OCI-LY7 (cell line): ENCODE measurements at regions not wholly inside any gene's neighbourhood (a gene's known extent, or its start where the extent isn't known, plus 50 kb on each side); places are given as distances from the start of the nearest gene placed in this dataset.

Experiments
- BruUV-seq: library from RNA; stranded (reverse); fragments of 400-500 nt; replicated peaks from 2 replicates; lab custom pipeline; 2021; lab: Mats Ljungman, UMichigan
- CTCF ChIA-PET: fragments of 300-600 bp; sonication (Branson Sonifier 250); formaldehyde crosslinking; loops from one replicate; lab custom pipeline; 2022; ENCODE audit warnings: antibody characterized with exemption; ENCODE audit not compliant: unreplicated experiment; lab: Charles Lee
- POLR2A ChIA-PET: fragments of 300-600 bp; sonication (Branson Sonifier 250); formaldehyde crosslinking; loops from one replicate; lab custom pipeline; 2022; ENCODE audit warnings: antibody characterized with exemption; lab: Charles Lee
- DNase-seq: peaks from one replicate; pipeline ENCODE4 v3.0.0-alpha.2; 2015; ENCODE audit warnings: low spot score
- H2AFZ ChIP-seq: fragments of 200-600 bp; sonication (generic), shearing (Covaris generic); 2 replicates; pipeline ENCODE4 v1.6.1; 2014; ENCODE audit warnings: mild to moderate bottlenecking, antibody characterized with exemption, low read length, moderate library complexity
- H3K27ac ChIP-seq: fragments of 200-600 bp; sonication (generic); 2 replicates; pipeline ENCODE4 v1.5.1; 2014; ENCODE audit warnings: mixed run types, low read depth, mild to moderate bottlenecking, moderate library complexity, low read length, inconsistent platforms; ENCODE audit not compliant: poor library complexity, severe bottlenecking
- H3K36me3 ChIP-seq: fragments of 200-600 bp; sonication (generic); 2 replicates; pipeline ENCODE4 v1.6.1; 2014; ENCODE audit warnings: mild to moderate bottlenecking, antibody characterized with exemption, low read length, moderate library complexity, mixed read lengths; ENCODE audit not compliant: insufficient read depth
- H3K4me1 ChIP-seq: fragments of 200-600 bp; sonication (generic); 2 replicates; pipeline ENCODE4 v1.5.1; 2014; ENCODE audit warnings: mild to moderate bottlenecking, low read length; ENCODE audit not compliant: insufficient read depth, poor library complexity, severe bottlenecking
- H3K4me2 ChIP-seq: fragments of 200-600 bp; sonication (generic); 2 replicates; pipeline ENCODE4 v1.6.1; 2014; ENCODE audit warnings: mild to moderate bottlenecking, low read length
- H3K4me3 ChIP-seq: fragments of 200-600 bp; sonication (generic); 2 replicates; pipeline ENCODE4 v1.5.1; 2014; ENCODE audit warnings: mild to moderate bottlenecking, low read depth, low read length; ENCODE audit not compliant: poor library complexity, severe bottlenecking
- H3K79me2 ChIP-seq: fragments of 200-600 bp; sonication (generic); 2 replicates; pipeline ENCODE4 v1.6.1; 2016; ENCODE audit warnings: low read depth, mild to moderate bottlenecking, low read length, moderate library complexity, mixed read lengths; ENCODE audit not compliant: insufficient read depth
- H3K9me2 ChIP-seq: fragments of 200-600 bp; sonication (generic); 2 replicates; pipeline ENCODE4 v1.6.1; 2016; ENCODE audit warnings: mild to moderate bottlenecking, low read length, mixed read lengths; ENCODE audit not compliant: insufficient read depth
- H3K9me3 ChIP-seq: fragments of 200-600 bp; sonication (generic); 2 replicates; pipeline ENCODE4 v1.6.1; 2014; ENCODE audit warnings: mild to moderate bottlenecking, mixed run types, low read length, mixed read lengths
- H4K20me1 ChIP-seq: fragments of 200-600 bp; sonication (generic); 2 replicates; pipeline ENCODE4 v1.6.1; 2014; ENCODE audit warnings: mild to moderate bottlenecking, antibody characterized with exemption, low read length, moderate library complexity, mixed read lengths; ENCODE audit not compliant: insufficient read depth
- EZH2phosphoT487 ChIP-seq: fragments of 200-600 bp; sonication (generic); IDR thresholded peaks from 2 replicates; pipeline ENCODE4 v1.6.1; 2018; ENCODE audit warnings: low read depth, borderline replicate concordance, mild to moderate bottlenecking, mixed run types, antibody characterized with exemption, low read length, moderate library complexity, mixed read lengths
- intact Hi-C: fragments of 100-400 bp; cut with micrococcal nuclease; formaldehyde crosslinking; loops from one replicate; pipeline ENCODE4 v1.10.0; 2022; ENCODE audit not compliant: unreplicated experiment
- TF ChIP-seq, protein P1 (sequence below): fragments of 200-600 bp; sonication (generic); conservative IDR thresholded peaks from 2 replicates; pipeline ENCODE4 v1.5.1; 2014; ENCODE audit warnings: mild to moderate bottlenecking, antibody characterized with exemption, low read length, moderate library complexity, mixed read lengths

DNA sequence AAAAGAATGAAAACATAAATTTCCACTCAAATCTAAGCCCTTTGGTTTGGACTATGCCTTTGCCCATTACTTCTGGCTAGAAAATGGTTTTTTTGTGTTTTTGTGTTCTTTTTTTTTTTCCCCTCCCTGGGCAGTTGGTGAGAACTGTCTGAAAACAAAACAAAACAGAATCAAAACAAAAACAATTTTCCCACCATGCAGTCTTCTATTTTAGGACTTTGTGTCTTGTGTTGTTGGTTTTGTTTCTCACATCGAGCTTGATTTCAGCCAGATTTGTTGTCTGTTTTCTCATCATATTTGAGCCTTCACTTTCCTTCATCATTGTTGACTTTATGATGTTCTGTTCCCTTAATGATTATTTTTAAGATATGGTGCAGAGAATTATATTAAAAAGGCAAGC lies 206.3 kb downstream of the MACC1 start:
- H3K36me3 ChIP-seq, result no peaks in the 10 kb centered on the region
- no TSS peak for BruUV-seq
- intact Hi-C loops, result no loop called here
- H3K79me2 ChIP-seq, result no peaks in the 10 kb centered on the region
- H3K9me3 ChIP-seq, result no peaks in the 10 kb centered on the region
- H3K4me2 ChIP-seq, result no peak overlapping the region
- no peak overlapping the region for H2AFZ ChIP-seq
- H3K9me2 ChIP-seq, result no peaks in the 10 kb centered on the region
- ChIA-PET CTCF (no interaction called here), POLR2A (interaction anchor here (0.5 to 1.4 kb wide), 4 partner anchors 11 to 521 kb away, joined by 3 to 4 read pairs (median 3); no protein-coding TSS in a partner anchor)
- DNase-seq, result no peak
- no peak overlapping the region for H3K4me3 ChIP-seq
- H4K20me1 ChIP-seq, result no peaks in the 10 kb centered on the region
- TF ChIP-seq, protein P1, sequence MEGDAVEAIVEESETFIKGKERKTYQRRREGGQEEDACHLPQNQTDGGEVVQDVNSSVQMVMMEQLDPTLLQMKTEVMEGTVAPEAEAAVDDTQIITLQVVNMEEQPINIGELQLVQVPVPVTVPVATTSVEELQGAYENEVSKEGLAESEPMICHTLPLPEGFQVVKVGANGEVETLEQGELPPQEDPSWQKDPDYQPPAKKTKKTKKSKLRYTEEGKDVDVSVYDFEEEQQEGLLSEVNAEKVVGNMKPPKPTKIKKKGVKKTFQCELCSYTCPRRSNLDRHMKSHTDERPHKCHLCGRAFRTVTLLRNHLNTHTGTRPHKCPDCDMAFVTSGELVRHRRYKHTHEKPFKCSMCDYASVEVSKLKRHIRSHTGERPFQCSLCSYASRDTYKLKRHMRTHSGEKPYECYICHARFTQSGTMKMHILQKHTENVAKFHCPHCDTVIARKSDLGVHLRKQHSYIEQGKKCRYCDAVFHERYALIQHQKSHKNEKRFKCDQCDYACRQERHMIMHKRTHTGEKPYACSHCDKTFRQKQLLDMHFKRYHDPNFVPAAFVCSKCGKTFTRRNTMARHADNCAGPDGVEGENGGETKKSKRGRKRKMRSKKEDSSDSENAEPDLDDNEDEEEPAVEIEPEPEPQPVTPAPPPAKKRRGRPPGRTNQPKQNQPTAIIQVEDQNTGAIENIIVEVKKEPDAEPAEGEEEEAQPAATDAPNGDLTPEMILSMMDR, result no peak
- TF ChIP-seq EZH2phosphoT487, result no peak
- H3K27ac ChIP-seq, result no peak overlapping the region
- no peaks in the 10 kb centered on the region for H3K4me1 ChIP-seq

GRCh38 chr7:20007510-20007909 lies 209.7 kb downstream of the MACC1 start:
- CTCF ChIA-PET, result no interaction called here
- no peak overlapping the region for H3K27ac ChIP-seq
- no peaks in the 10 kb centered on the region for H3K9me3 ChIP-seq
- DNase-seq, result no peak
- H4K20me1 ChIP-seq, result no peaks in the 10 kb centered on the region
- no peaks in the 10 kb centered on the region for H3K79me2 ChIP-seq
- no peak overlapping the region for H3K4me2 ChIP-seq
- no TSS peak for BruUV-seq
- no peaks in the 10 kb centered on the region for H3K36me3 ChIP-seq
- no peaks in the 10 kb centered on the region for H3K4me1 ChIP-seq
- no peak overlapping the region for H2AFZ ChIP-seq
- TF ChIP-seq, protein P1, result no peak
- no peak for TF ChIP-seq EZH2phosphoT487
- intact Hi-C loops, result no loop called here
- no peaks in the 10 kb centered on the region for H3K9me2 ChIP-seq
- no peak overlapping the region for H3K4me3 ChIP-seq
- POLR2A ChIA-PET, result interaction anchor here (0.5 to 2.4 kb wide), 2 partner anchors 12 to 589 kb away, joined by 3 to 7 read pairs; no protein-coding TSS in a partner anchor

DNA sequence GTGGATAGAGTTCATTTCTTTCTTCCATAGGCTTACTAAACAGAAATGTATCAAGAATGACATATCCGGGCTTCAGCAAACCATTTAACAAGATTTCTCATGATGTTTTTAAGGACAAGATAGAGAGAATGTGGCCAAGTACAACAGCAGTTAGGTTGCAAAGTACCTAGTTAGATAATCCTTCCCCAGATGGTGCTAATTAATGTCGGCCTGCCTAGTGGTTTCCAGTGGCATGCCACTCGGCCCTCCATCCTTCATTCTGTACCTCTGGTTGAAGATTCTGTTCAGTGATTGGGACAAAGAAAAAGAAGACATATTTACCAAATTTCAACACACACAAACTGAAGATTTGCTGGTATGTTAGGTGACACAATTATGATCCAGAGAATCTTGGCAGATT lies 212.1 kb downstream of the MACC1 start:
- no peaks in the 10 kb centered on the region for H4K20me1 ChIP-seq
- ChIA-PET CTCF (no interaction called here), POLR2A (interaction anchor here (0.9 to 1.6 kb wide), 3 partner anchors 13 to 175 kb away, joined by 3 to 6 read pairs (median 4); no protein-coding TSS in a partner anchor)
- no peaks in the 10 kb centered on the region for H3K79me2 ChIP-seq
- intact Hi-C loops, result no loop called here
- H3K9me2 ChIP-seq, result no peaks in the 10 kb centered on the region
- H3K9me3 ChIP-seq, result no peaks in the 10 kb centered on the region
- no peak for DNase-seq
- H3K27ac ChIP-seq, result no peak overlapping the region
- TF ChIP-seq EZH2phosphoT487, result no peak
- TF ChIP-seq, protein P1, result no peak
- BruUV-seq, result no TSS peak
- no peak overlapping the region for H3K4me3 ChIP-seq
- no peak overlapping the region for H3K4me2 ChIP-seq
- no peaks in the 10 kb centered on the region for H3K4me1 ChIP-seq
- H2AFZ ChIP-seq, result no peak overlapping the region
- H3K36me3 ChIP-seq, result no peaks in the 10 kb centered on the region
